ENCODE measurements at regions not wholly inside any gene's neighbourhood (a gene's known extent, or its start where the extent isn't known, plus 50 kb on each side); places are given as distances from the start of the nearest gene placed in this dataset.

GRCh38 chr13:22776394-22777186 lies 404.2 kb upstream of the SGCG start:
- Histone ChIP-seq H3K4me1 (no peaks in the 10 kb centered on the region), H3K9me3 (no peaks in the 10 kb centered on the region), H3K27ac (no peak overlapping the region), H3K27me3 (no peaks in the 10 kb centered on the region), H3K4me3 (no peak overlapping the region), H3K36me3 (no peaks in the 10 kb centered on the region)
- no peak for TF ChIP-seq EP300 (IDR thresholded peaks at IDR 0.05)
- no peak for TF ChIP-seq CTCF (IDR thresholded peaks at IDR 0.05)
- no peak for TF ChIP-seq POLR2AphosphoS5 (IDR thresholded peaks at IDR 0.05)
- TF ChIP-seq POLR2A (IDR thresholded peaks at IDR 0.05), result no peak
- intact Hi-C loops (cut with DNase I; ENCODE audit: low total_unique reads), result no loop called here
- no peak for DNase-seq
- 84 to 90% (median 87%) methylated on average over 15 of the region's 15 CpGs for WGBS, 5 donors

- Histone ChIP-seq H3K4me1 (no peaks in the 10 kb centered on the region), H3K9me3 (no peaks in the 10 kb centered on the region), H3K4me3 (no peak overlapping the region), H3K27ac (no peak overlapping the region), H3K36me3 (no peaks in the 10 kb centered on the region), H3K27me3 (no peaks in the 10 kb centered on the region)
- intact Hi-C loops (cut with DNase I; ENCODE audit: low total_unique reads), result no loop called here
- TF ChIP-seq POLR2AphosphoS5 (IDR thresholded peaks at IDR 0.05) (no peak), EP300 (IDR thresholded peaks at IDR 0.05) (no peak), POLR2A (IDR thresholded peaks at IDR 0.05) (no peak), CTCF (IDR thresholded peaks at IDR 0.05) (no peak)
- WGBS, 5 donors, result 57 to 82% (median 66%) methylated on average over 2 of the region's 2 CpGs
- DNase-seq, result no peak
These were observed 403.6 kb upstream of the SGCG start for GRCh38 chr13:22777207-22777606.

GRCh38 chr13:22789027-22789593 lies 391.7 kb upstream of the SGCG start:
- no peaks in the 10 kb centered on the region for H3K36me3 ChIP-seq
- TF ChIP-seq EP300 (IDR thresholded peaks at IDR 0.05), result no peak
- TF ChIP-seq POLR2AphosphoS5 (IDR thresholded peaks at IDR 0.05), result no peak
- no peak for TF ChIP-seq POLR2A (IDR thresholded peaks at IDR 0.05)
- TF ChIP-seq CTCF (IDR thresholded peaks at IDR 0.05), result no peak
- H3K9me3 ChIP-seq, result no peaks in the 10 kb centered on the region
- no peak overlapping the region for H3K27ac ChIP-seq
- H3K4me3 ChIP-seq, result no peak overlapping the region
- peaks cover 0 to 15% (median 0%) of the 10 kb centered on the region in 3 donors for H3K27me3 ChIP-seq
- intact Hi-C loops (cut with DNase I; ENCODE audit: low total_unique reads), result no loop called here
- H3K4me1 ChIP-seq, result peaks cover 0 to 11% (median 6%) of the 10 kb centered on the region in 4 donors
- peak in 1 of 2 donors; percentile 20 for DNase-seq
- 17 to 32% (median 23%) methylated on average over 9 of the region's 9 CpGs for WGBS, 5 donors

GRCh38 chr13:22789916-22790315 lies 390.9 kb upstream of the SGCG start:
- peaks cover 0 to 14% (median 8%) of the 10 kb centered on the region in 4 donors for H3K4me1 ChIP-seq
- H3K4me3 ChIP-seq, result no peak overlapping the region
- intact Hi-C loops (cut with DNase I; ENCODE audit: low total_unique reads), result no loop called here
- no peaks in the 10 kb centered on the region for H3K9me3 ChIP-seq
- H3K27me3 ChIP-seq, result peaks cover 0 to 15% (median 0%) of the 10 kb centered on the region in 3 donors
- TF ChIP-seq CTCF (IDR thresholded peaks at IDR 0.05) (no peak), EP300 (IDR thresholded peaks at IDR 0.05) (no peak), POLR2AphosphoS5 (IDR thresholded peaks at IDR 0.05) (no peak), POLR2A (IDR thresholded peaks at IDR 0.05) (no peak)
- H3K36me3 ChIP-seq, result no peaks in the 10 kb centered on the region
- WGBS, 5 donors, result 16 to 34% (median 25%) methylated on average over 3 of the region's 3 CpGs
- no peak for DNase-seq
- no peak overlapping the region for H3K27ac ChIP-seq
